ENCODE measurements at regions not wholly inside any gene's neighbourhood (a gene's known extent, or its start where the extent isn't known, plus 50 kb on each side); places are given as distances from the start of the nearest gene placed in this dataset.
A peak's percentile ranks its signal among the peaks of the same experiment; 100 is the strongest.

- no peaks in the 10 kb centered on the region for H3K36me3 ChIP-seq (ENCODE audit: control insufficient read depth in 2 of 2, extremely low read depth in 1 of 2, insufficient read depth in 1 of 2, low read length in 1 of 2)
- H3K27ac ChIP-seq (ENCODE audit: low read length): peak overlapping the region; percentile 87
- no peak for DNase-seq
- H3K9me3 ChIP-seq: no peaks in the 10 kb centered on the region
- peak overlapping the region in 1 of 3 donors; percentile 75 for H3K4me3 Mint-ChIP-seq
- POLR2A ChIA-PET: interaction anchor here in 1 of 2 donors (0.5 kb wide), 1 partner anchor 157 kb away, joined by 3 read pairs; no protein-coding TSS in a partner anchor
- peaks cover 72 to 79% (median 78%) of the 10 kb centered on the region in 3 donors for H3K4me1 Mint-ChIP-seq
- H3K4me1 ChIP-seq (ENCODE audit: control insufficient read depth in 1 of 2, extremely low read depth in 1 of 2, insufficient read depth in 2 of 2, low read length in 2 of 2): peaks cover 58 to 71% of the 10 kb centered on the region in 2 experiments
- H3K27ac Mint-ChIP-seq: peak overlapping the region; percentile 95 to 98
- no peaks in the 10 kb centered on the region for H3K36me3 Mint-ChIP-seq
- no peaks in the 10 kb centered on the region for H3K27me3 Mint-ChIP-seq
- H3K9me3 Mint-ChIP-seq: no peaks in the 10 kb centered on the region
- CTCF ChIA-PET: interaction anchor here in 1 of 2 donors (0.5 kb wide), 1 partner anchor 56 kb away, joined by 3 read pairs; no protein-coding TSS in a partner anchor
- ATAC-seq (replicated peaks in 1 of 4): no peak
- H3K4me3 ChIP-seq (ENCODE audit: control insufficient read depth in 1 of 2, extremely low read depth in 1 of 2, low read length in 1 of 2): no peak overlapping the region
- H3K27me3 ChIP-seq (replicated peaks in 1 of 2; ENCODE audit: control insufficient read depth in 2 of 2, extremely low read depth in 1 of 2, insufficient read depth in 2 of 2, low read length in 1 of 2): no peaks in the 10 kb centered on the region
- 100% methylated on average over 2 of the region's 3 CpGs for WGBS (ENCODE audit: insufficient coverage)
These were observed 158.9 kb upstream of the ZNF217 start for GRCh38 chr20:53752583-53752970.

GRCh38 chr20:53751620-53752318 lies 158.1 kb upstream of the ZNF217 start:
- H3K27me3 Mint-ChIP-seq: no peaks in the 10 kb centered on the region
- Histone ChIP-seq H3K27ac (ENCODE audit: low read length) (peak overlapping the region; percentile 87), H3K4me1 (ENCODE audit: control insufficient read depth in 1 of 2, extremely low read depth in 1 of 2, insufficient read depth in 2 of 2, low read length in 2 of 2) (peaks cover 56 to 71% of the 10 kb centered on the region in 2 experiments), H3K4me3 (ENCODE audit: control insufficient read depth in 1 of 2, extremely low read depth in 1 of 2, low read length in 1 of 2) (no peak overlapping the region), H3K36me3 (ENCODE audit: control insufficient read depth in 2 of 2, extremely low read depth in 1 of 2, insufficient read depth in 1 of 2, low read length in 1 of 2) (no peaks in the 10 kb centered on the region), H3K9me3 (no peaks in the 10 kb centered on the region), H3K27me3 (replicated peaks in 1 of 2; ENCODE audit: control insufficient read depth in 2 of 2, extremely low read depth in 1 of 2, insufficient read depth in 2 of 2, low read length in 1 of 2) (no peaks in the 10 kb centered on the region)
- ATAC-seq (replicated peaks in 1 of 4): peak in 1 of 4 experiments; percentile 25
- H3K4me1 Mint-ChIP-seq: peaks cover 72 to 78% (median 78%) of the 10 kb centered on the region in 3 donors
- ChIA-PET CTCF (interaction anchor here (0.5 to 0.6 kb wide), 4 partner anchors 55 to 167 kb away, joined by 3 to 4 read pairs (median 3); no protein-coding TSS in a partner anchor), POLR2A (no interaction called here)
- WGBS (ENCODE audit: insufficient coverage): no CpG with 5 or more reads among the region's 9 CpGs
- peak in 1 of 35 experiments; percentile 53 for DNase-seq
- H3K4me3 Mint-ChIP-seq: peak overlapping the region; percentile 29 to 75 (median 46)
- H3K27ac Mint-ChIP-seq: peak overlapping the region; percentile 95 to 98
- H3K36me3 Mint-ChIP-seq: no peaks in the 10 kb centered on the region
- H3K9me3 Mint-ChIP-seq: no peaks in the 10 kb centered on the region

- Mint-ChIP-seq H3K4me3 (peak overlapping the region; percentile 29 to 75 (median 46)), H3K27ac (peak overlapping the region; percentile 95 to 98), H3K36me3 (no peaks in the 10 kb centered on the region), H3K27me3 (no peaks in the 10 kb centered on the region), H3K4me1 (peaks cover 67 to 73% (median 71%) of the 10 kb centered on the region in 3 donors), H3K9me3 (no peaks in the 10 kb centered on the region)
- CTCF ChIA-PET: interaction anchor here (0.6 kb wide), 3 partner anchors 92 to 167 kb away, joined by 3 to 4 read pairs (median 3); no protein-coding TSS in a partner anchor
- Histone ChIP-seq H3K27me3 (replicated peaks in 1 of 2; ENCODE audit: control insufficient read depth in 2 of 2, extremely low read depth in 1 of 2, insufficient read depth in 2 of 2, low read length in 1 of 2) (no peaks in the 10 kb centered on the region), H3K4me3 (ENCODE audit: control insufficient read depth in 1 of 2, extremely low read depth in 1 of 2, low read length in 1 of 2) (no peak overlapping the region), H3K4me1 (ENCODE audit: control insufficient read depth in 1 of 2, extremely low read depth in 1 of 2, insufficient read depth in 2 of 2, low read length in 2 of 2) (peaks cover 49 to 63% of the 10 kb centered on the region in 2 experiments), H3K36me3 (ENCODE audit: control insufficient read depth in 2 of 2, extremely low read depth in 1 of 2, insufficient read depth in 1 of 2, low read length in 1 of 2) (no peaks in the 10 kb centered on the region), H3K27ac (ENCODE audit: low read length) (peak overlapping the region; percentile 87), H3K9me3 (no peaks in the 10 kb centered on the region)
- WGBS (ENCODE audit: insufficient coverage): 36% methylated on average over 10 of the region's 14 CpGs
- DNase-seq (peak in 27 of 35 experiments; percentile 2 to 66 (median 19)), ATAC-seq (replicated peaks in 1 of 4) (peak; percentile 66 to 77 (median 72))
- POLR2A ChIA-PET: no interaction called here
These were observed 157.4 kb upstream of the ZNF217 start for GRCh38 chr20:53750827-53751619.

- peaks cover 36 to 56% of the 10 kb centered on the region in 2 experiments for H3K4me1 ChIP-seq (ENCODE audit: control insufficient read depth in 1 of 2, extremely low read depth in 1 of 2, insufficient read depth in 2 of 2, low read length in 2 of 2)
These were observed 155.9 kb upstream of the ZNF217 start for GRCh38 chr20:53749499-53749898.

GRCh38 chr20:53748821-53749421 lies 155.3 kb upstream of the ZNF217 start:
- Mint-ChIP-seq H3K4me1 (peaks cover 50 to 52% (median 50%) of the 10 kb centered on the region in 3 donors), H3K36me3 (no peaks in the 10 kb centered on the region), H3K27ac (peak overlapping the region; percentile 40 to 78), H3K4me3 (no peak overlapping the region), H3K9me3 (no peaks in the 10 kb centered on the region), H3K27me3 (no peaks in the 10 kb centered on the region)
- Histone ChIP-seq H3K9me3 (no peaks in the 10 kb centered on the region), H3K4me3 (ENCODE audit: control insufficient read depth in 1 of 2, extremely low read depth in 1 of 2, low read length in 1 of 2) (no peak overlapping the region), H3K27me3 (replicated peaks in 1 of 2; ENCODE audit: control insufficient read depth in 2 of 2, extremely low read depth in 1 of 2, insufficient read depth in 2 of 2, low read length in 1 of 2) (no peaks in the 10 kb centered on the region), H3K4me1 (ENCODE audit: control insufficient read depth in 1 of 2, extremely low read depth in 1 of 2, insufficient read depth in 2 of 2, low read length in 2 of 2) (peaks cover 30 to 50% of the 10 kb centered on the region in 2 experiments), H3K36me3 (ENCODE audit: control insufficient read depth in 2 of 2, extremely low read depth in 1 of 2, insufficient read depth in 1 of 2, low read length in 1 of 2) (no peaks in the 10 kb centered on the region), H3K27ac (ENCODE audit: low read length) (no peak overlapping the region)
- peak in 1 of 4 experiments; percentile 39 for ATAC-seq (replicated peaks in 1 of 4)
- 77% methylated on average over 3 of the region's 6 CpGs for WGBS (ENCODE audit: insufficient coverage)
- ChIA-PET CTCF (interaction anchor here in 1 of 2 donors (1.0 kb wide), 1 partner anchor 26 kb away, joined by 4 read pairs; no protein-coding TSS in a partner anchor), POLR2A (interaction anchor here in 1 of 2 donors (0.6 kb wide), 1 partner anchor 40 kb away, joined by 3 read pairs; no protein-coding TSS in a partner anchor)
- DNase-seq: peak in 13 of 35 experiments; percentile 3 to 39 (median 11)

More at GRCh38 chr20:53749499-53749898, 155.9 kb upstream of the ZNF217 start:
- DNase-seq: no peak
- Mint-ChIP-seq H3K9me3 (no peaks in the 10 kb centered on the region), H3K4me1 (peaks cover 56 to 57% (median 56%) of the 10 kb centered on the region in 3 donors), H3K4me3 (no peak overlapping the region), H3K36me3 (no peaks in the 10 kb centered on the region), H3K27ac (peak overlapping the region; percentile 40 to 78), H3K27me3 (no peaks in the 10 kb centered on the region)
- Histone ChIP-seq H3K27ac (ENCODE audit: low read length) (no peak overlapping the region), H3K4me3 (ENCODE audit: control insufficient read depth in 1 of 2, extremely low read depth in 1 of 2, low read length in 1 of 2) (no peak overlapping the region), H3K9me3 (no peaks in the 10 kb centered on the region), H3K27me3 (replicated peaks in 1 of 2; ENCODE audit: control insufficient read depth in 2 of 2, extremely low read depth in 1 of 2, insufficient read depth in 2 of 2, low read length in 1 of 2) (no peaks in the 10 kb centered on the region), H3K36me3 (ENCODE audit: control insufficient read depth in 2 of 2, extremely low read depth in 1 of 2, insufficient read depth in 1 of 2, low read length in 1 of 2) (no peaks in the 10 kb centered on the region)
- no CpG with 5 or more reads among the region's 1 CpG for WGBS (ENCODE audit: insufficient coverage)
- ATAC-seq (replicated peaks in 1 of 4): no peak
- ChIA-PET POLR2A (interaction anchor here in 1 of 2 donors (0.6 kb wide), 1 partner anchor 39 kb away, joined by 3 read pairs; no protein-coding TSS in a partner anchor), CTCF (interaction anchor here in 1 of 2 donors (1.0 kb wide), 1 partner anchor 27 kb away, joined by 4 read pairs; no protein-coding TSS in a partner anchor)

- Mint-ChIP-seq H3K4me1 (peaks cover 43 to 44% (median 44%) of the 10 kb centered on the region in 3 donors), H3K9me3 (no peaks in the 10 kb centered on the region), H3K4me3 (no peak overlapping the region), H3K27me3 (no peaks in the 10 kb centered on the region), H3K36me3 (no peaks in the 10 kb centered on the region), H3K27ac (peak overlapping the region in 1 of 2 donors; percentile 40)
- POLR2A ChIA-PET: no interaction called here
- 92% methylated on average over 1 of the region's 2 CpGs for WGBS (ENCODE audit: insufficient coverage)
- Histone ChIP-seq H3K36me3 (ENCODE audit: control insufficient read depth in 2 of 2, extremely low read depth in 1 of 2, insufficient read depth in 1 of 2, low read length in 1 of 2) (no peaks in the 10 kb centered on the region), H3K4me1 (ENCODE audit: control insufficient read depth in 1 of 2, extremely low read depth in 1 of 2, insufficient read depth in 2 of 2, low read length in 2 of 2) (peaks cover 25 to 43% of the 10 kb centered on the region in 2 experiments), H3K9me3 (no peaks in the 10 kb centered on the region), H3K27me3 (replicated peaks in 1 of 2; ENCODE audit: control insufficient read depth in 2 of 2, extremely low read depth in 1 of 2, insufficient read depth in 2 of 2, low read length in 1 of 2) (no peaks in the 10 kb centered on the region), H3K27ac (ENCODE audit: low read length) (no peak overlapping the region), H3K4me3 (ENCODE audit: control insufficient read depth in 1 of 2, extremely low read depth in 1 of 2, low read length in 1 of 2) (no peak overlapping the region)
- no peak for ATAC-seq (replicated peaks in 1 of 4)
- DNase-seq: no peak
- CTCF ChIA-PET: no interaction called here
These were observed 154.5 kb upstream of the ZNF217 start for GRCh38 chr20:53748176-53748575.
